DMS53 treated with DMSO at 0.1 percent for 48 hours (cell line): ENCODE measurements at regions not wholly inside any gene's neighbourhood (a gene's known extent, or its start where the extent isn't known, plus 50 kb on each side); places are given as distances from the start of the nearest gene placed in this dataset.

Source experiments
- DNase-seq: peaks from one replicate; lab custom pipeline; 2025; ENCODE audit not compliant: unreplicated experiment; lab: John Stamatoyannopoulos, UW

DNA sequence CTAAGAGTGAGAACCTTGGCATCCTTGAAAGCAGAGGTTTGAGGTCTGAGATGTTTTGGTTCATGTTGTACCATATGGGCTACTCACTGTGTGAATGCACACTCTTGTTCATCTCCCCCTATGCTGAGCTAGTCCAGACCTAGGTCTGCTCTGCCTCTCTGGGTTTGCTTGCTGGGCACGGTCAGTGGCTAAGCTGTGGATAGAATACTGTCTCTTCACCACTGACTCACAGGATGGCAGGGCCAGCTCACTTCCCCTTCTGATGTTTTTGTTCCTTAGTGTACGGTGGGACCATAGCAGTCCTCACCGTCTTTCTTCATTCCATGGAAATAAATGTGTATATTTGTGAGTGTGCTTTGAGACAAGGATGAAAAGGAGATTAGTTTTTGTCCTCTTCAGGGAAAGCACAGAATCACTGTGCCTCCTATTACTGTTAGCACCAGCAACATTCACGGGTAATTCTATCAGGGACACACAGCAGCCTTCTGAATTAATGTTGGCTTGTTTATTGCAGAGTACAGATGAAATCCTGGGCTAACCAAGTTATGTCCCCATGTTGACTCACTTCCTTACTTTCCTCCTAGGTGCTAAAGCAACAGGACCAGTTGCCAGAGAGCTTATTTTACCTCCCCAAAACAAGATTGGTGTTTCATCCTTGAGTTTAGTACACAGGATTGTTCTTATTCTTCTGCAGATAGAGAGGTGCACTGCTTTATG is 56.9 kb upstream of the IVNS1ABP start:
- DNase-seq, result no peak

DNA sequence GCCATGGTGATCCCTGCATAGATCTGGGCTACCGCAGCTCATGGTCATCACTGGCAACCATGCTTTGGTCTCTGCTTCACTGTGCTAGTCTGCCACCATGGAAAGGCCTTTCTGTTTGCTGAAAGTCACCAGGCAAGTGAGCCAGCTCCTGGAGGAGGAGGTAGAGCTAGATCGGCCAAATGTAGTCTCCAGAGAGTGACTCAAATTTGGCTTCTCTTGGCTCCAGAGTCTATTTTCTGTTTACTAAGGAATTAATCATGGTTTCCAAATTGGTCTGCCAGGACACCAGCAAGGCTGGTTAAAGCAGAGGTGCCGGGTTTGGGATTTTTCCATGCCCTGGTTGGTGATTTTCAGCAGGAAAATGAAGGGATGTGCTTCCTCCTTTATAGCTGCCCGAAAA is 52.7 kb upstream of the IVNS1ABP start:
- DNase-seq, result no peak

DNA sequence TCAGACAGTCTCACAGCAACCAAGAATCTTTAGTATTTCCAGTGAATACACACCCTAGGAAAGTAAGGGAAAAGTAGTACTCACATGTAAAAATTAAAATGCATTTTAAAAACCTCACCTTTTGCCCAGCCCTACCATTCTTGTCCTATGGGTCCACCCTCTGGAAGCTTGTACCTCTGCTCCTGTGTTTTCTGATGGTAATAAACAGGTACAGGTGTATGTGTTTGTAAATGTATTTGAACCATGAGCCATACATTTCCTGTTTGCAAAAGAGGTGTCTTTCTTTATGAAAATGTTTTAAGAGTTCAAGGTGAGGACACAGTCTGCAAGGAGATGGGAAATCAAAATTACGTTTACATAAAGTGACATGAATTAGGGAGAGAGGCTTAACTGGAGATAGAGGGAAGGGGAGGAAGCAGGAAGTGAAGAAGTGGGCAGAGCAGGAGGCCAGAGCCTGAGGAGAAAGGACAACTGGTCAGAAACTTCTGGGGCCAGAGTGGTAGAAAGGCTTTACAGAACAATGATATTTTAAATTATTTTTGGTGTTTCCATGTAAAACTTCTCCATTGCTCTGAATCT is 52.0 kb upstream of the IVNS1ABP start:
- DNase-seq, result peak; percentile 3

DNA sequence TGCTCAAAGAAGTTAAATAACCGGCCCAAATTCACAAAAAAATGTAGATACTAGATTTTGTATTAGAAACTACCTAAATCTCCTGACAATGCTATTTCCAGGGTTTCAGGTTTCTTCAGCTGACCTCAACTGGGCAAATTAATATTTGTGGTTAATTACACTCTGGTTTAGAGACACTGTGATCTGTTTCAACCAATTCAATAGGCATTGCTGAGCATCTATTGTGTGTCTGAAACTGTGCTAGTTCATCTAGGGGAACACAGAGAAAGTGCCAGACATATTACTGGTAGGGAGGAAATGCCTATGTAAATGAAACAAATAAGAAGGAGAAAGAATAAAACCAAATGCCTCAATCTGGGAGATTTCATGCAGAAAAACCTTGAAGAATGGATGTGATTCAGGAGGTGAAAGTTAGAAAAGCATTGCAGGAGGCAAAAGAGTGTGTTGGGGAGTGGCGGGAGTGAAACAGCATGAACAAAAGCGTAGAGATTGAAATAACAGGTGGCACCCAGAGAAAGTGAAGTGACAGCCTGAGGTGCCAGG is 51.3 kb upstream of the IVNS1ABP start:
- no peak for DNase-seq

DNA sequence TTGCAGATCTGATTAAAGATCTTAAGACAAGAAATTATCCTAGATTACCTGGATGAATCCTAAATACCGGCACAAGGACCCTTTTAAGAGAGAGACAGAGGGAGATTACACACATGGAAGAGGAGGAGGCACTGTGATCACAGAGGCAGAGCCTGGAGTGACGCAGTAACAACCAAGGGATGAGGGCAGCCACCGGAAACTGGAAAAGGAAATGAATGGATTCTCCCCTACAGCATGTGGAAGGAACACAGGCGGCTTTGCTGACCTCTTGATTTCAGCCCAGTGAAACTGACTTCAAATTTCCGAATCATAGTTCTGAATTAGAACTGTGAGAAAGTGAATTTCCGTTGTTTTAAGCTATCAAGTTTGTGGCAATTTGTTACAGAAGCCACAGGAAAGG is 50.2 kb upstream of the IVNS1ABP start:
- DNase-seq, result no peak
